ENCODE measurements at regions not wholly inside any gene's neighbourhood (a gene's known extent, or its start where the extent isn't known, plus 50 kb on each side); places are given as distances from the start of the nearest gene placed in this dataset.

DNA sequence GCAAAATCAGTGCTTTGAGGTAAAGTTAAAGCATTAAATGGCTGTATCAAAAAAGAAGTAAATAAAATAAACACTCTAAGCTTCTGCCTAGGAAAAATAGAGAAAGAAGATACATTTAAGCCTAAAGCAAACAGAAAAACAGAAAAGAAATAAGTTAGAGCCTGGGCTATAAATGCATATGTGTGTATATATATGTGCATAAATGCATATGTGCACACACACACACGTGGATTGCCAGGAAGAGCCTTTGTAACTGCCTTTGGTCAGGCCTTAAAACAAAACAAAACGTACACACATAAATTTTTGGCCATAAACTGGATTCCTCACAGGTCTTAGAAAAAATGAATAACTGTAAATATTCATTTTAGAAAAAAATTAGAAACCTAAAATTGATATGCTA, 925.8 kb downstream of the MRPL39 start:
- no peak for DNase-seq
- Mint-ChIP-seq H3K27me3 (no peaks in the 10 kb centered on the region), H3K27ac (no peak overlapping the region), H3K4me1 (no peaks in the 10 kb centered on the region), H3K9me3 (peaks cover 0 to 4% (median 0%) of the 10 kb centered on the region in 11 donors), H3K4me3 (no peak overlapping the region), H3K36me3 (no peaks in the 10 kb centered on the region)
- H3K36me3 ChIP-seq (ENCODE audit: control insufficient read depth in 2 of 3, insufficient read depth in 3 of 3, low read length in 3 of 3), result no peaks in the 10 kb centered on the region
- H3K4me1 ChIP-seq (ENCODE audit: control insufficient read depth in 2 of 2, insufficient read depth in 2 of 2, low read length in 2 of 2), result no peaks in the 10 kb centered on the region
- ChIA-PET POLR2A (no interaction called here), CTCF (no interaction called here)
- no peak overlapping the region for H3K27ac ChIP-seq (ENCODE audit: low read depth, low read length)
- intact Hi-C loops (cut with micrococcal nuclease), result no loop called here
- H3K27me3 ChIP-seq (ENCODE audit: control insufficient read depth in 2 of 2, insufficient read depth in 2 of 2, low read length in 2 of 2), result no peaks in the 10 kb centered on the region
- H3K9me3 ChIP-seq (ENCODE audit: control insufficient read depth in 2 of 3, low read length in 3 of 3), result no peaks in the 10 kb centered on the region
- no peak for ATAC-seq
- H3K4me3 ChIP-seq (ENCODE audit: low read length), result no peak overlapping the region

DNA sequence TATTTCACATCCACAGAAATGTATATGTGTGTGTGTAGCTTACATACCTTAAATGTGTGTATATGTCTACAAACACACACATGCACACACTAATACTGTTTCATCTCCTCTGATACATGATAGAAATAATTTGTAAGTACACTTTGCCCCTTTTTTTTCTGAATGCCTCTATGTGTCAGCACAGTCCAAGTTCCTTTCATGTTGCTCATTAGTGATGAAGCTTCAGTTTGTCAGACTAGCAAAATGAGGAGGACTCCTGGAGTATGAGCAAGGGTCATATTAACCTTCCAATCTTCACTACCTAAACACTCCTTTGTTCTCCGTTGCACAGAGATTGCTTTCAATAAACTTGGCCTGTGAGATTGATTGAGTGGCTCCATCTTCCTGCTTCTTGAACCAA, 935.4 kb downstream of the MRPL39 start:
- no peak for ATAC-seq

DNA sequence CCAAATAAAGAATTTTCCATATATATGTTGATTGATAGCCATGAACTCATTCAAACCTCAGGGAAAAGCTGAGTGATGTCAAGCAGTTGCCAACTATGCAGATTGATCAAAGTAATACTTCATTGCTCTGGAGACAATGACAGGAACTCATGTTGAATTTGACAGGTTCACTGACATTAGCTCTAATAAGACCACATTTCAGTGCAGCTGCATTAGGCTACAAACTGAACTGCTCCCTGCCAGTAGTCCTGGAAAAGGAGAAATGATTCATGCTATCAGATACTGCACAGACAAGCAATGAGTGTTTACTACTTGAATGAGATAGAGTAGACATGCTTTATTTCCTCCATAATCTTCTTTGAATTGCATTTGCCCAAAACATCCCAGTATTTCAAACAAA, 948.4 kb downstream of the MRPL39 start:
- ATAC-seq, result no peak

More for the DNA sequence above, 935.4 kb downstream of the MRPL39 start:
- Histone ChIP-seq H3K27me3 (ENCODE audit: control insufficient read depth in 2 of 2, insufficient read depth in 2 of 2, low read length in 2 of 2) (no peaks in the 10 kb centered on the region), H3K4me1 (ENCODE audit: control insufficient read depth in 2 of 2, insufficient read depth in 2 of 2, low read length in 2 of 2) (no peaks in the 10 kb centered on the region), H3K4me3 (ENCODE audit: low read length) (no peak overlapping the region), H3K9me3 (ENCODE audit: control insufficient read depth in 2 of 3, low read length in 3 of 3) (no peaks in the 10 kb centered on the region), H3K36me3 (ENCODE audit: control insufficient read depth in 2 of 3, insufficient read depth in 3 of 3, low read length in 3 of 3) (no peaks in the 10 kb centered on the region), H3K27ac (ENCODE audit: low read depth, low read length) (no peak overlapping the region)
- Mint-ChIP-seq H3K4me1 (no peaks in the 10 kb centered on the region), H3K27ac (no peak overlapping the region), H3K4me3 (no peak overlapping the region), H3K9me3 (peaks cover 0 to 7% (median 0%) of the 10 kb centered on the region in 11 donors), H3K27me3 (no peaks in the 10 kb centered on the region), H3K36me3 (no peaks in the 10 kb centered on the region)
- ChIA-PET CTCF (no interaction called here), POLR2A (no interaction called here)
- intact Hi-C loops (cut with micrococcal nuclease), result no loop called here
- no peak for DNase-seq

DNA sequence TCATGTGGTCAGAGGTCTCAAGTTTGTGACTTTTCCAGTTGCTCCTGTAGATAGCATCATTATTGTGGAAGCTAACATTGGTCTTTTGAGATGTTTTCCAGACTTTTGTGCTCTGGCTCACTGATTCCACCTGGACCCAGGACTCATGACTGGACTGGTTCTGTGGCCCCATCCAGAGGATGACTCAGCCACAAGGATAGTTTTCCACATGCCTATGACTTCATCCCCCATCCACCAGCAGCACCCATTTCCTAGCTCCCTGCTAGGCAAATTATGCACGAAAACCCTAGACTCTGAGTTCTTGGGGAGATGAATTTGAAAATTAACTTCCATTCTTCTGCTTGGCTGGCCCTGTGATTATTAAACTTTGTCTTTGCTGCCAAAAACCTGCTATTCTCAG, 949.3 kb downstream of the MRPL39 start:
- no peak for ATAC-seq
- Mint-ChIP-seq H3K27ac (no peak overlapping the region), H3K4me1 (no peaks in the 10 kb centered on the region), H3K27me3 (no peaks in the 10 kb centered on the region), H3K4me3 (no peak overlapping the region), H3K9me3 (peaks cover 0 to 5% (median 0%) of the 10 kb centered on the region in 11 donors), H3K36me3 (no peaks in the 10 kb centered on the region)
- ChIA-PET CTCF (no interaction called here), POLR2A (no interaction called here)
- Histone ChIP-seq H3K4me3 (ENCODE audit: low read length) (no peak overlapping the region), H3K27me3 (ENCODE audit: control insufficient read depth in 2 of 2, insufficient read depth in 2 of 2, low read length in 2 of 2) (no peaks in the 10 kb centered on the region), H3K27ac (ENCODE audit: low read depth, low read length) (no peak overlapping the region), H3K4me1 (ENCODE audit: control insufficient read depth in 2 of 2, insufficient read depth in 2 of 2, low read length in 2 of 2) (no peaks in the 10 kb centered on the region), H3K9me3 (ENCODE audit: control insufficient read depth in 2 of 3, low read length in 3 of 3) (no peaks in the 10 kb centered on the region), H3K36me3 (ENCODE audit: control insufficient read depth in 2 of 3, insufficient read depth in 3 of 3, low read length in 3 of 3) (no peaks in the 10 kb centered on the region)
- DNase-seq, result no peak
- intact Hi-C loops (cut with micrococcal nuclease), result no loop called here

More for the DNA sequence above, 948.4 kb downstream of the MRPL39 start:
- Mint-ChIP-seq H3K4me3 (no peak overlapping the region), H3K36me3 (no peaks in the 10 kb centered on the region), H3K27me3 (no peaks in the 10 kb centered on the region), H3K4me1 (no peaks in the 10 kb centered on the region), H3K27ac (no peak overlapping the region), H3K9me3 (peaks cover 0 to 5% (median 0%) of the 10 kb centered on the region in 11 donors)
- Histone ChIP-seq H3K9me3 (ENCODE audit: control insufficient read depth in 2 of 3, low read length in 3 of 3) (no peaks in the 10 kb centered on the region), H3K4me3 (ENCODE audit: low read length) (no peak overlapping the region), H3K27ac (ENCODE audit: low read depth, low read length) (no peak overlapping the region), H3K27me3 (ENCODE audit: control insufficient read depth in 2 of 2, insufficient read depth in 2 of 2, low read length in 2 of 2) (no peaks in the 10 kb centered on the region), H3K36me3 (ENCODE audit: control insufficient read depth in 2 of 3, insufficient read depth in 3 of 3, low read length in 3 of 3) (no peaks in the 10 kb centered on the region), H3K4me1 (ENCODE audit: control insufficient read depth in 2 of 2, insufficient read depth in 2 of 2, low read length in 2 of 2) (no peaks in the 10 kb centered on the region)
- no peak for DNase-seq
- intact Hi-C loops (cut with micrococcal nuclease), result no loop called here
- POLR2A ChIA-PET, result no interaction called here
- CTCF ChIA-PET, result no interaction called here

DNA sequence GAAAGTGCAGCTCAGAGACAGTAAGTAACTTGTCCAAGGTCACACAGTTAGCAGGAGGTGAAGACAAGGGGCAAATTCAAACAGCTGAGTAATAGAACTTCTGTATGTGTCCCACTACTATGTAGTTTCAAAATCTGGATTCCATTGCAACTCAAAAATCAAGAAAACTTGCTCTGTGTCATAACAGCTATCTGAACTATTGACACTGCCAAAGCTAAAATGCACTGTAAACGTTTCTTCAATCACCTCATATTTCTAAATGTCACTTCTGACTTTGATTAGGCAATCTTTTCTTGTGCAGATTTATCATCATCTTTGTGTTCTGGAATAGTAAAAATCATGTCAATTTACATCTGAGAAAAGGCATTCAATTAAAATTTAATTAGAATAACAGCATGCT, 957.6 kb downstream of the MRPL39 start:
- peaks cover 0 to 2% (median 0%) of the 10 kb centered on the region in 5 donors for H3K36me3 Mint-ChIP-seq
- Histone ChIP-seq H3K27ac (ENCODE audit: low read depth, low read length) (no peak overlapping the region), H3K36me3 (ENCODE audit: control insufficient read depth in 2 of 3, insufficient read depth in 3 of 3, low read length in 3 of 3) (no peaks in the 10 kb centered on the region), H3K27me3 (ENCODE audit: control insufficient read depth in 2 of 2, insufficient read depth in 2 of 2, low read length in 2 of 2) (no peaks in the 10 kb centered on the region), H3K9me3 (ENCODE audit: control insufficient read depth in 2 of 3, low read length in 3 of 3) (no peaks in the 10 kb centered on the region), H3K4me1 (ENCODE audit: control insufficient read depth in 2 of 2, insufficient read depth in 2 of 2, low read length in 2 of 2) (no peaks in the 10 kb centered on the region), H3K4me3 (ENCODE audit: low read length) (no peak overlapping the region)
- no peaks in the 10 kb centered on the region for H3K27me3 Mint-ChIP-seq
- no peaks in the 10 kb centered on the region for H3K4me1 Mint-ChIP-seq
- POLR2A ChIA-PET, result no interaction called here
- H3K9me3 Mint-ChIP-seq, result peaks cover 0 to 4% (median 1%) of the 10 kb centered on the region in 11 donors
- H3K27ac Mint-ChIP-seq, result no peak overlapping the region
- ATAC-seq, result no peak
- CTCF ChIA-PET, result no interaction called here
- no peak overlapping the region for H3K4me3 Mint-ChIP-seq
- DNase-seq, result no peak
- intact Hi-C loops (cut with micrococcal nuclease), result no loop called here

DNA sequence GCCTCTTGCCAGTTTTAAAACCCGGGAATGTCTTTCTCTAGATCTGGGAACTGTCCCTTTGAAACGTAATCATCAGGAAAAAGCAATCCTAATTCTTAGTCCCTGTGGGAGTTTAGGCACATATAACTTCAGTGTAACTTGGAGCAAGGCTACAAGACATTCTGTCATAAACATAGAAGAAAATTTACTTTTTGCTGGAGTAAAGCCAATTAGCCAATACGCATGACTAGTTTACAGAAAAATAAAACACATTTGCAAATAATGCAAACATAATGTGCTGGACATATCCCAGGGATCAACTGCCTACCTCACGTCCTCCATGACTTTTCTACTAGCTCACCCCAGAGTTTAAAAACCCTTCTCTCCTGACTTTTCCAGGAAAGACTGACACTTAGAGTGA, 970.6 kb downstream of the MRPL39 start:
- H3K27me3 ChIP-seq (ENCODE audit: control insufficient read depth in 2 of 2, insufficient read depth in 2 of 2, low read length in 2 of 2), result no peaks in the 10 kb centered on the region
- Mint-ChIP-seq H3K4me3 (no peak overlapping the region), H3K4me1 (no peaks in the 10 kb centered on the region), H3K9me3 (peaks cover 0 to 8% (median 0%) of the 10 kb centered on the region in 11 donors), H3K27ac (no peak overlapping the region), H3K36me3 (no peaks in the 10 kb centered on the region), H3K27me3 (no peaks in the 10 kb centered on the region)
- no peaks in the 10 kb centered on the region for H3K4me1 ChIP-seq (ENCODE audit: control insufficient read depth in 2 of 2, insufficient read depth in 2 of 2, low read length in 2 of 2)
- H3K36me3 ChIP-seq (ENCODE audit: control insufficient read depth in 2 of 3, insufficient read depth in 3 of 3, low read length in 3 of 3), result no peaks in the 10 kb centered on the region
- H3K4me3 ChIP-seq (ENCODE audit: low read length), result no peak overlapping the region
- DNase-seq (no peak), ATAC-seq (no peak)
- no peaks in the 10 kb centered on the region for H3K9me3 ChIP-seq (ENCODE audit: control insufficient read depth in 2 of 3, low read length in 3 of 3)
- intact Hi-C loops (cut with micrococcal nuclease), result no loop called here
- CTCF ChIA-PET, result no interaction called here
- H3K27ac ChIP-seq (ENCODE audit: low read depth, low read length), result no peak overlapping the region
- POLR2A ChIA-PET, result interaction anchor here (0.6 kb wide), 1 partner anchor 34 kb away, joined by 6 read pairs; no protein-coding TSS in a partner anchor

DNA sequence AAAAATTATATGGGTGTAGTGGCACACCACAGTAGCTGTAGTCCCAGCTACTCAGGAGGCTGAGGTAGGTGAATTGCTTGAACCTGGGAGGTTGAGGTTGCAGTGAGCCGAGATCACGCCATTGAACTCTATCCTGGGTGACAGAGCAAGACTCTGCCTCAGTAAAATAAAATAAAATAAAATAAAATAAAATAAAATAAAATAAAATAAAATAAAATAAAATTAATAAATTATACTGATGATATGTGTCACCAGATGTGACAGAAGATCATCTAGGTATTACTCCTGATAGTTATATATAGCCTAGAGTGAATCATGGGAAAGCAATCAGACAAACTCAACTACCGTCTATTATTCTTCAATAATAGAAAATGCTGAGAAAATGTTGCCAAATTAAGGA, 972.5 kb downstream of the MRPL39 start:
- Histone ChIP-seq H3K4me3 (ENCODE audit: low read length) (no peak overlapping the region), H3K9me3 (ENCODE audit: control insufficient read depth in 2 of 3, low read length in 3 of 3) (no peaks in the 10 kb centered on the region), H3K36me3 (ENCODE audit: control insufficient read depth in 2 of 3, insufficient read depth in 3 of 3, low read length in 3 of 3) (no peaks in the 10 kb centered on the region), H3K27me3 (ENCODE audit: control insufficient read depth in 2 of 2, insufficient read depth in 2 of 2, low read length in 2 of 2) (no peaks in the 10 kb centered on the region), H3K4me1 (ENCODE audit: control insufficient read depth in 2 of 2, insufficient read depth in 2 of 2, low read length in 2 of 2) (no peaks in the 10 kb centered on the region), H3K27ac (ENCODE audit: low read depth, low read length) (no peak overlapping the region)
- Mint-ChIP-seq H3K36me3 (no peaks in the 10 kb centered on the region), H3K4me3 (no peak overlapping the region), H3K27me3 (no peaks in the 10 kb centered on the region), H3K27ac (no peak overlapping the region), H3K4me1 (no peaks in the 10 kb centered on the region), H3K9me3 (peaks cover 0 to 7% (median 0%) of the 10 kb centered on the region in 11 donors)
- POLR2A ChIA-PET, result no interaction called here
- DNase-seq, result no peak
- CTCF ChIA-PET, result no interaction called here
- ATAC-seq, result no peak
- intact Hi-C loops (cut with micrococcal nuclease), result no loop called here
